ENCODE measurements at regions not wholly inside any gene's neighbourhood (a gene's known extent, or its start where the extent isn't known, plus 50 kb on each side); places are given as distances from the start of the nearest gene placed in this dataset.
"Not testable (repeated sequence)": the region's sequence is repeated elsewhere in the genome, so short reads cannot be mapped to it uniquely, and the experiment has no call there.

DNA sequence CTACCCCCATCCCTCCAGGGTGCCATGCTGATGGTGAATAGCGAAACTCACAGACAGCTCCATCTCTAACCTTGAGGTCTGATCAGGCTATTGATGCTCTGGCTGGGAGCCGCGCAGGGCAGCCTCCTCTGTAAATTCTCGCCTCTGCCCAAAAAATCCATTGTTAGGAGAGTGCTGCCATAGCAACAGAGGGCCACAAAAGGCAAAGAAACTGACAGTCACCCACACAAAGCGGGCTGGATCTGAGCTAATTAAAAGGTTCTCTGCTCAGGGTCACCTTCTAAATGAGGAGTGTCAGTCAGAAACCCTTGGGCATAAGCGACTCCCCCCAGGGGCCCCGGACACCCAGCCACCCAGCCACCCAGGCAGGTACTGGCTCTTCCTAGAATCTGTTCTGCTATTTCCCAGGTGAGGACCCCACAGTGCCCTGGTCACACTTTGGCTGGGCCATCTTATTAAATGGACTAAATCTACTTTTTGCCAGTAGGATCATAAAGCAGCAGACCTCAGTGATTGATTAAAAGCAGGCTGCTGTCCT lies 126.7 kb downstream of the MED10 start:
- H3K4me3 ChIP-seq (ENCODE audit: low read length), result no peak overlapping the region

DNA sequence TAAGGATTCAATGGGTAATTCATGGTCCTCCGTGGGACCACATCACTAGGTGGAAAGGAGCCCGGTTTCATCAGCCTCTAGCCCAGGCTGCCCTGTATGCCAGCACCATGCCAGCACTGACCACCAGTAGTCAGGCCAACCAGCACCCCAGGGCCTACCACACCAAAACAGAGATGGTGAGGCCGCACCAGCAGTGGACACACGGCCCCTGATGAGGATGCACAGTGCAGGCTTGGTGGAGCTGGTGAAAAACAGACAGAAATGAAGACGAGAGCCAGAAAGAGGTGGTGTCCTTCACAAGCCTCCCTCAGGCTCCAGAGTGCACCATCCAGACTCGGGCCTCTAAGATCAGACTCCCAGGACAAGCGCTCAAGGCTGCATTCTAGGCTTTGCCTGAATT lies 128.2 kb downstream of the MED10 start:
- H3K4me1 ChIP-seq (ENCODE audit: control insufficient read depth, insufficient read depth, low read length), result no peaks in the 10 kb centered on the region
- H3K9ac ChIP-seq (ENCODE audit: low read depth, low read length), result no peak overlapping the region
- no peaks in the 10 kb centered on the region for H3K9me3 ChIP-seq (replicated peaks; ENCODE audit: low read length)
- no peaks in the 10 kb centered on the region for H3K27me3 ChIP-seq (ENCODE audit: control insufficient read depth, insufficient read depth, low read length)
- H3K4me3 ChIP-seq (ENCODE audit: low read length), result no peak overlapping the region
- no peaks in the 10 kb centered on the region for H3K36me3 ChIP-seq (ENCODE audit: insufficient read depth, low read length)
- no peak overlapping the region for H3K4me2 ChIP-seq (ENCODE audit: low read length)

More for the DNA sequence above, 126.7 kb downstream of the MED10 start:
- no peak overlapping the region for H3K4me2 ChIP-seq (ENCODE audit: low read length)
- H3K27me3 ChIP-seq (ENCODE audit: control insufficient read depth, insufficient read depth, low read length), result no peaks in the 10 kb centered on the region
- H3K36me3 ChIP-seq (ENCODE audit: insufficient read depth, low read length), result no peaks in the 10 kb centered on the region
- H3K9ac ChIP-seq (ENCODE audit: low read depth, low read length), result no peak overlapping the region
- H3K9me3 ChIP-seq (replicated peaks; ENCODE audit: low read length), result no peaks in the 10 kb centered on the region
- no peaks in the 10 kb centered on the region for H3K4me1 ChIP-seq (ENCODE audit: control insufficient read depth, insufficient read depth, low read length)

DNA sequence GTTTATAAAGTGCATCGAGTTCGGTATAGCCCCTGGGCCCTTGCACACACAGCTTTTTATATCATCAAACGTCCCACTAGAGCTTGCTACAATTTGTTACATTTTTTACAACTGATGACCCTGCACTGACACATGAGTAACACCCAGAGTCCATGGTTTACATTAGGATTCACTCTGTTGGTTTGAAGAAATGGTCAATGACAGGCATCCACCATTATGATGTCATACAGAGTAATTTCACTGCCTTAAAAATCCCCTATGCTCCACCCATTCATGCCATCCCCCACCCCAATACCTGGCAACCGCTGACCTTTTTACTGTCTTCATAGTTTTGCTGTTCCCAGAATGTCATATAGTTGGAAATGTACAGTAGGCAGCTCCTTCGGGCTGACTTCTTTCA lies 130.2 kb downstream of the MED10 start:
- H3K4me3 ChIP-seq (ENCODE audit: low read length), result no peak overlapping the region
- H3K4me1 ChIP-seq (ENCODE audit: control insufficient read depth, insufficient read depth, low read length), result no peaks in the 10 kb centered on the region
- H3K9ac ChIP-seq (ENCODE audit: low read depth, low read length), result no peak overlapping the region
- no peaks in the 10 kb centered on the region for H3K27me3 ChIP-seq (ENCODE audit: control insufficient read depth, insufficient read depth, low read length)
- no peak overlapping the region for H3K4me2 ChIP-seq (ENCODE audit: low read length)
- no peaks in the 10 kb centered on the region for H3K9me3 ChIP-seq (replicated peaks; ENCODE audit: low read length)
- no peaks in the 10 kb centered on the region for H3K36me3 ChIP-seq (ENCODE audit: insufficient read depth, low read length)

DNA sequence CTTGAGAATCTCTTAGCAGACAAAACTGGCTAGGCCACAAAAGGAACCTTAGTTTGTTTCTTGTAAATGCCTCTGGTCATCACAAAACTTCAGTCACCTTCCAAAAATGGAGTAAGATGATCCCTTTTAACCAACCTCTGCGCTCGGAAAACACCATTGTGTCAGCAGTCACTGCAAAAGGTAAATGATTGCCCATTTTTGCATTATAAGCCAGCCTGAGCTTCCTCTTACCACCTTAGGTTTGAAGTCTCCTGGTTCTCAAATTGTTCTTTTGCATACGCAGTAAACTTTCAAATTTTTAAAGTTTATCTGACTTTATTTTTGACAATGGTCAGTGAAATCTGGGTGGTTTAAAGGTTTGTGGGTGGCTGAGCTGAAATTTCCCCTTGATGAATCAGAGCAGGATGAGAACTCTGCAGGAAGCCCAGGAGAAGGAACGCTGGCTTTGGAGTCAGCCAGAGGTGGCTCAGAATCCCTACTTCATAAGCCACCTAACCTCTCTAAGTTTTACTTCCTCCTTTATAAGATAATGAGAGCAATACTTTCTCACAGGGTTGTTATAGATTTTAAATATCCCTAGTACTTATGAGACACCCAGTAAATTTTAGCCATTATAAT lies 131.4 kb downstream of the MED10 start:
- H3K4me3 ChIP-seq (ENCODE audit: low read length), result no peak overlapping the region
- H3K36me3 ChIP-seq (ENCODE audit: insufficient read depth, low read length), result no peaks in the 10 kb centered on the region
- no peak overlapping the region for H3K9ac ChIP-seq (ENCODE audit: low read depth, low read length)
- no peaks in the 10 kb centered on the region for H3K9me3 ChIP-seq (replicated peaks; ENCODE audit: low read length)
- no peaks in the 10 kb centered on the region for H3K4me1 ChIP-seq (ENCODE audit: control insufficient read depth, insufficient read depth, low read length)
- no peaks in the 10 kb centered on the region for H3K27me3 ChIP-seq (ENCODE audit: control insufficient read depth, insufficient read depth, low read length)
- no peak overlapping the region for H3K4me2 ChIP-seq (ENCODE audit: low read length)

DNA sequence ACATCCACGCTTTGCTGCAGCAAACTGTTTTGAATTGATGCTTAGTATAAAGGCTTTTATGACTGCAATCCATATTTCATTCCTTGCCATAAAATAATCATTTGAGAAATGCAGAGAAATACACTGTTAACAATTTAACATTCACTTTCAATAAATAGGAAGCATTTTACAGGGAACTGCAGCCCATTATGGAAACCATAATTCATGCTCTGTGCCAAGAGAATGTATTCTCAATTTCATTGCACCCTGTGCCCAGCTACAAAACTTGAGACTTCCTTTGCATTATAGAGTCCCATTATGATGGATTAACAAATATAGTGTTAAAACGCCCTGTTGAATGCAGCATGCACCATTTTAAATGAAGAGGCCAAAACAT lies 134.0 kb downstream of the MED10 start:
- no peak overlapping the region for H3K4me2 ChIP-seq (ENCODE audit: low read length)
- no peaks in the 10 kb centered on the region for H3K27me3 ChIP-seq (ENCODE audit: control insufficient read depth, insufficient read depth, low read length)
- no peaks in the 10 kb centered on the region for H3K4me1 ChIP-seq (ENCODE audit: control insufficient read depth, insufficient read depth, low read length)
- no peak overlapping the region for H3K4me3 ChIP-seq (ENCODE audit: low read length)
- no peak overlapping the region for H3K9ac ChIP-seq (ENCODE audit: low read depth, low read length)
- H3K9me3 ChIP-seq (replicated peaks; ENCODE audit: low read length), result no peaks in the 10 kb centered on the region
- H3K36me3 ChIP-seq (ENCODE audit: insufficient read depth, low read length), result no peaks in the 10 kb centered on the region

DNA sequence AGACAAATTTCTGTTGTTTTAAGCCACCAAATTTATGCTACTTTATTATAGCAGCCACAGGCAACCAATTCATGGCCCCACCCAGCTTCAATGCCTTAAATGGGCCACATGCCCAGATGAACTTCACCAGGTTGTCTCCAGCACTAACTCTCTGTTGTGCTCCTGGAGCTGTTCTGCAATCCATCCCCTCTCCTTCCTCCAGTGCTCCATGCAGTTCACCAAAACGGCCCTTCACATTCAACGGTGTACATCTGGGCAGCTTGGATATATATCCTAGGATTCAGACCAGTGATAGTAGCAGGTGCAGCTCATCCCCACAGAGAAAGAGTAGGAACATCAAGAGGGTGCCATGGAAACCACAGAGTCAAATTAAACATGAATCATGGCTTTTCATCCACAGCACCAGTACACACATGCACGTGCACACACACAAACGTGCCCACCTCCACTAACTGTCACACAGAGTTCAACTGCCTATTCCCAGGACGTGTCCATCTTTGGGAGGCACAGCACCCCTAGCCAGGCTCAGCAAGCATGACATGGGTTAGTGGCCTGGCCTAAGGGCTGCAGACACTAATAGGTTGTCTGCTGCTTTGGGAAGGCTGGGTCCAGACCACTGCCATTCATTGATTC lies 134.5 kb downstream of the MED10 start:
- Histone ChIP-seq H3K9me3 (replicated peaks; ENCODE audit: low read length) (no peaks in the 10 kb centered on the region), H3K4me1 (ENCODE audit: control insufficient read depth, insufficient read depth, low read length) (no peaks in the 10 kb centered on the region), H3K4me2 (ENCODE audit: low read length) (no peak overlapping the region), H3K4me3 (ENCODE audit: low read length) (no peak overlapping the region), H3K9ac (ENCODE audit: low read depth, low read length) (no peak overlapping the region), H3K36me3 (ENCODE audit: insufficient read depth, low read length) (no peaks in the 10 kb centered on the region), H3K27me3 (ENCODE audit: control insufficient read depth, insufficient read depth, low read length) (no peaks in the 10 kb centered on the region)

DNA sequence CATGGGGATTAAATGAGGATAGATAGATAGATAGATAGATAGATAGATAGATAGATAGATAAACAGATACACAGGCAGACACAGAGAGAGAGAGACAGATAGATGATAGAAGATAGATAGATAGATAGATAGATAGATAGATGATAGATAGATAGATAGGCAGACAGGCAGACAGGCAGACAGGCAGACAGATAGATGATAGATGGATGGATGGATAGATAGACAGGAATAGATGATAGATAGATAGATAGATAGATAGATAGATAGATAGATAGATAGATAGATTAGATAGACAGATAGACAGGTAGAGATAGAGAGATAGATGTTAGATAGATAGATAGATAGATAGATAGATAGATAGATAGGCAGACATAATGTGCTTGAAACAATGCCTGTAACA lies 137.3 kb downstream of the MED10 start:
- H3K4me2 ChIP-seq (ENCODE audit: low read length); H3K9me3 ChIP-seq (replicated peaks; ENCODE audit: low read length); H3K9ac ChIP-seq (ENCODE audit: low read depth, low read length); H3K4me1 ChIP-seq (ENCODE audit: control insufficient read depth, insufficient read depth, low read length); H3K36me3 ChIP-seq (ENCODE audit: insufficient read depth, low read length); H3K4me3 ChIP-seq (ENCODE audit: low read length); H3K27me3 ChIP-seq (ENCODE audit: control insufficient read depth, insufficient read depth, low read length): not testable (repeated sequence)

DNA sequence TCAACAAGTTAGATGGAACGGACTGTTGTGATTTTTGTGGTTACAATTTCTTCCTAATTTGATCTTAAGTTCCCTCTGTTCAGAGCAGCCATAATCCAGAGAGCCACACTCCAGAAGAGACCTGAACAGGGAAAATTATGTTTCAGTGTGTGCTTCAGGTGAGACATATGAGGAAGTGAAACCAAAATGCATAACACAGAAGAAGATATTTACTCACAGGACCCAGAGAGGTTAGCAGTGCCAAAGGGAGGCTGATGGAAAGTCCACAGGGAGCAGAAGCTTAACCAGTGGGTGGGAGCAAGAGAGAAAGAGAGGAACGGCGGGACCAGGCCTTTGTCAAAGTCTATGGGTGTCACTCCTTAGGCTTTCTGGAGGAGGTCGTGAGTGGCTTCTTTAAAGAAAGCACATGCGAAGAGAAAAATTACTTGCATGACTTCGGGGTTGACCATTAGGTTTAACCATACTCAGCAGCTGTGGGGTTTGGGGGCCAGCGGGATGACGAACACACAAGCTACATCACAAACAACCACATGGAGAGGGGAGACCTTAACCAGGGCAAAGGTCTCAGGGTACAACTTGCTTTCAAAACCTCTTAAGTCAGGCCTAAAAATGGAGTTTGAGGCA lies 141.4 kb downstream of the MED10 start:
- no peaks in the 10 kb centered on the region for H3K4me1 ChIP-seq (ENCODE audit: control insufficient read depth, insufficient read depth, low read length)
- H3K4me2 ChIP-seq (ENCODE audit: low read length), result no peak overlapping the region
- no peaks in the 10 kb centered on the region for H3K36me3 ChIP-seq (ENCODE audit: insufficient read depth, low read length)
- no peaks in the 10 kb centered on the region for H3K9me3 ChIP-seq (replicated peaks; ENCODE audit: low read length)
- no peak overlapping the region for H3K9ac ChIP-seq (ENCODE audit: low read depth, low read length)
- no peaks in the 10 kb centered on the region for H3K27me3 ChIP-seq (ENCODE audit: control insufficient read depth, insufficient read depth, low read length)
- H3K4me3 ChIP-seq (ENCODE audit: low read length), result no peak overlapping the region

DNA sequence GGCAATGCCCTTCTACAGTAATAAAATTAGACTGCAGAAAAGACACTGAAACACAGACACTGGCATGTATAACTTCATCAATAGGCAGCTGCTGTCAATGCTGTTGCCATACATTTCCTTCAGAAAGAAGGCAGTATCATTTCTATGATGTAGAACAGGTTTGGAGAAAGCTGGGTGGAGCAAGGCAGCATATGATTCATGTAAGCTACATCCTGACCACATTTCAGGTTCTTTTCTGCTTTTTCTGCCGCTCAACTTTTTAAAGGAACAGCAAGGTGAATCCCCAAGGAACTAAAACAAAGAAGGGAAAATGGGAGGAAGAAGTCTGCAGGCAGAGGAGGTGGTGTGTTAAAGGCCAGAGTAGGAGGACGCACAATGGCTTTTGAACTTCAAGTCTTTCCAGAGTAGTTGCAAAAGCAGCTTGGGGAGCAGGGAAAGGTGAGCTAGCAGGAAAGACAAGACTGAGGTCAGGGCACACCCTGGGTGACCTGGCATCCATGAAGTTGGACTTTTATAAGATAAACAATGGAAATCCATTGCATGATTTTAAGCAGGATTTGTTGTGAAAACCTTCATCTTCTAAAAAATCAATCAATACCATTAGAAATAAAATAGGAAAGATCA lies 142.1 kb downstream of the MED10 start:
- Histone ChIP-seq H3K4me2 (ENCODE audit: low read length) (no peak overlapping the region), H3K9me3 (replicated peaks; ENCODE audit: low read length) (no peaks in the 10 kb centered on the region), H3K4me3 (ENCODE audit: low read length) (no peak overlapping the region), H3K4me1 (ENCODE audit: control insufficient read depth, insufficient read depth, low read length) (no peaks in the 10 kb centered on the region), H3K27me3 (ENCODE audit: control insufficient read depth, insufficient read depth, low read length) (no peaks in the 10 kb centered on the region), H3K9ac (ENCODE audit: low read depth, low read length) (no peak overlapping the region), H3K36me3 (ENCODE audit: insufficient read depth, low read length) (no peaks in the 10 kb centered on the region)

DNA sequence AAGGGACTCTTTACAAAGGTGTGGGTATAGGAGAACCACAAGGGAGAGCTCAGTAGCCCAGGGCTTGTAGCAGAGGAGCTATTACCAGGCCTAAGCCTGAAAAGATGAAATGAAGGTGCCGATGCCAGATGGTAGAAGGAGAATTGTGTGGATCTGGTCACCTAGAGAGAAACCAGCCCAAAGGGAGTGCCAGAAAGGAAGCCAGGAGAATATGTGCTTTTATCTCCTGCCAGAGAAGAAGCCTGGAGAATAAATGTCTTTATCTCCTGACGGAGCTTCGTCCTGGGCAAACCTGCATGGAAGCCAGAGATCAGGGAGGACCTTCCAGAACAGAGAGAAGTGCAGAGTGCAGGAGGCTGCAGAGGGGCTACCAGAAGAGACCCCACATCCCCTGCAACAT lies 142.6 kb downstream of the MED10 start:
- Histone ChIP-seq H3K9ac (ENCODE audit: low read depth, low read length) (no peak overlapping the region), H3K36me3 (ENCODE audit: insufficient read depth, low read length) (no peaks in the 10 kb centered on the region), H3K4me2 (ENCODE audit: low read length) (no peak overlapping the region), H3K4me3 (ENCODE audit: low read length) (no peak overlapping the region), H3K9me3 (replicated peaks; ENCODE audit: low read length) (no peaks in the 10 kb centered on the region), H3K4me1 (ENCODE audit: control insufficient read depth, insufficient read depth, low read length) (no peaks in the 10 kb centered on the region), H3K27me3 (ENCODE audit: control insufficient read depth, insufficient read depth, low read length) (no peaks in the 10 kb centered on the region)

DNA sequence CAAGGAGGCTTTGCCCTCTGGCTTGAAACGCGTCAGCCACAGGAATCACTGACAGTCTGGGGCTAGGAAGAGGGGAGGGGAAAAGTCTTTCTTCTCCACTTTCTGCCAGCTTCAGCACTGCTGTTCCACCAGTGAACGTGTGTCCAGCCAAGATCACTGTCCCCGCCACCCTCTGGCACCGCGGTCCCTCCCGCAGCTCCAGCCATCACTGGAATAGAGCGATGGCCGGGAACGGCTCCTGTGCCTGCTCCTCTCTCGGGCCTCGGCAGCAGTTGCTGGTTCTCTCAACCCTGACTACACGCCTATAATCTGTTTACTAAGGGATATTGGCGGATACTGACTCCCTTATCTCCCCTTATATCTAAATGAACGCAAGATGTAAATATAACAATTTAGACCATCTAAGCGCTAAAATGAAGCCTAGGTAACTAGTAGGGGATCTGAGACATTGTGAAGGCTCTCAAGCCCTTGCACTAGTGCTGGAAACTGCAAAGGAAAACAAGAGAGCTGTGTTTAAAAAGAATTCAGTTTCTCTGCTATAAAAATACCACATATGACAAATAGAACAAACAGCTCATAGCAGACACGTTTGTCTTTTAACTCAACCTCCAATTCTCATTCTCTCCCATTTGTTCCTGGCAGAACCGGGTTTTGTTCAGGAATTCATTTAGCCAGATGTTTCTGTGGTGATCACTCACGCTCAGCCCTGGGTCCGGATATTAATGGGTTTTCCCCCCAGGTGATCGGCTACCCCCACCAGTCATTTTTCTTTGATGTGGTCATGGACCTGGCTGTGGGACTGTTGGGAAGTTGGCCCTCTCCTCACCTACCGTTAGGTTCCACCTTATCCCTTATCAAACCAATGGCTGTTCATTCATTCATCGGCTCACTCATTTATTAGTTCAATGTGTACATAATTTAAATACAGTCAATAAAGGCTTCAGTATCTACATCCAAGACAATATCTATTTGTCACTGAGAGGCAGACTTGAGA lies 149.8 kb downstream of the MED10 start:
- Histone ChIP-seq H3K27me3 (ENCODE audit: control insufficient read depth, insufficient read depth, low read length) (no peaks in the 10 kb centered on the region), H3K4me2 (ENCODE audit: low read length) (no peak overlapping the region), H3K4me3 (ENCODE audit: low read length) (no peak overlapping the region), H3K9me3 (replicated peaks; ENCODE audit: low read length) (no peaks in the 10 kb centered on the region), H3K4me1 (ENCODE audit: control insufficient read depth, insufficient read depth, low read length) (no peaks in the 10 kb centered on the region), H3K36me3 (ENCODE audit: insufficient read depth, low read length) (no peaks in the 10 kb centered on the region), H3K9ac (ENCODE audit: low read depth, low read length) (no peak overlapping the region)
